AG09309 (cell line): ENCODE measurements at regions not wholly inside any gene's neighbourhood (a gene's known extent, or its start where the extent isn't known, plus 50 kb on each side); places are given as distances from the start of the nearest gene placed in this dataset.

Experiments used
- DNase-seq: peaks from one replicate; pipeline ENCODE4 v3.0.0-alpha.2; 2010; ENCODE audit warnings: low read depth
- H3K4me3 ChIP-seq: 2 replicates; pipeline ENCODE4 v1.5.1; 2011; ENCODE audit warnings: mild to moderate bottlenecking, low read depth, low read length, moderate library complexity; ENCODE audit not compliant: control insufficient read depth
- CTCF ChIP-seq: IDR thresholded peaks from 2 replicates; pipeline ENCODE4 v1.5.1; 2011; ENCODE audit warnings: mild to moderate bottlenecking, low read depth, low read length, inconsistent platforms; ENCODE audit not compliant: insufficient read depth, control insufficient read depth; ENCODE audit errors: missing control alignments

- H3K4me3 ChIP-seq, result no peak overlapping the region
- no peak for TF ChIP-seq CTCF
- no peak for DNase-seq
These were observed 198.3 kb downstream of the BAMBI start for GRCh38 chr10:28875549-28876081.

- no peak for DNase-seq
These were observed 201.1 kb downstream of the BAMBI start for GRCh38 chr10:28878236-28878970.

GRCh38 chr10:28879246-28879645 is 201.9 kb downstream of the BAMBI start:
- H3K4me3 ChIP-seq, result no peak overlapping the region
- no peak for DNase-seq
- no peak for TF ChIP-seq CTCF

More at GRCh38 chr10:28878236-28878970, 201.1 kb downstream of the BAMBI start:
- no peak for TF ChIP-seq CTCF
- H3K4me3 ChIP-seq, result no peak overlapping the region

GRCh38 chr10:28879875-28880682 is 202.8 kb downstream of the BAMBI start:
- no peak for TF ChIP-seq CTCF
- no peak for DNase-seq
- no peak overlapping the region for H3K4me3 ChIP-seq

- H3K4me3 ChIP-seq, result no peak overlapping the region
- no peak for TF ChIP-seq CTCF
- DNase-seq, result no peak
These were observed 203.3 kb downstream of the BAMBI start for GRCh38 chr10:28880683-28880950.

GRCh38 chr10:28881171-28881882 is 204.0 kb downstream of the BAMBI start:
- DNase-seq, result no peak
- no peak overlapping the region for H3K4me3 ChIP-seq
- TF ChIP-seq CTCF, result no peak
